ENCODE measurements at regions not wholly inside any gene's neighbourhood (a gene's known extent, or its start where the extent isn't known, plus 50 kb on each side); places are given as distances from the start of the nearest gene placed in this dataset.

GRCh38 chr11:30149998-30150397 lies 80.8 kb upstream of the FSHB start:
- DNase-seq (ENCODE audit: low read depth): no peak
- no peak for TF ChIP-seq CTCF (IDR thresholded peaks at IDR 0.05; ENCODE audit: insufficient read depth, low read length)
- no peak overlapping the region for H3K4me3 ChIP-seq (ENCODE audit: low read depth, low read length)

- no peak for DNase-seq (ENCODE audit: low read depth)
- no peak for TF ChIP-seq CTCF (IDR thresholded peaks at IDR 0.05; ENCODE audit: insufficient read depth, low read length)
- H3K4me3 ChIP-seq (ENCODE audit: low read depth, low read length): no peak overlapping the region
These were observed 80.4 kb upstream of the FSHB start for GRCh38 chr11:30150425-30150824.

GRCh38 chr11:30153008-30153407 lies 77.8 kb upstream of the FSHB start:
- no peak for TF ChIP-seq CTCF (IDR thresholded peaks at IDR 0.05; ENCODE audit: insufficient read depth, low read length)
- H3K4me3 ChIP-seq (ENCODE audit: low read depth, low read length): no peak overlapping the region
- no peak for DNase-seq (ENCODE audit: low read depth)

- no peak overlapping the region for H3K4me3 ChIP-seq (ENCODE audit: low read depth, low read length)
- DNase-seq (ENCODE audit: low read depth): no peak
- TF ChIP-seq CTCF (IDR thresholded peaks at IDR 0.05; ENCODE audit: insufficient read depth, low read length): no peak
These were observed 75.4 kb upstream of the FSHB start for GRCh38 chr11:30155428-30155827.

- H3K4me3 ChIP-seq (ENCODE audit: low read depth, low read length): no peak overlapping the region
- no peak for TF ChIP-seq CTCF (IDR thresholded peaks at IDR 0.05; ENCODE audit: insufficient read depth, low read length)
- no peak for DNase-seq (ENCODE audit: low read depth)
These were observed 71.3 kb upstream of the FSHB start for GRCh38 chr11:30159546-30159945.

GRCh38 chr11:30165652-30166051 lies 65.2 kb upstream of the FSHB start:
- no peak overlapping the region for H3K4me3 ChIP-seq (ENCODE audit: low read depth, low read length)
- no peak for TF ChIP-seq CTCF (IDR thresholded peaks at IDR 0.05; ENCODE audit: insufficient read depth, low read length)
- no peak for DNase-seq (ENCODE audit: low read depth)

GRCh38 chr11:30171661-30172060 lies 59.2 kb upstream of the FSHB start:
- no peak overlapping the region for H3K4me3 ChIP-seq (ENCODE audit: low read depth, low read length)
- TF ChIP-seq CTCF (IDR thresholded peaks at IDR 0.05; ENCODE audit: insufficient read depth, low read length): no peak
- no peak for DNase-seq (ENCODE audit: low read depth)
